COLO668 (cell line): ENCODE measurements at regions not wholly inside any gene's neighbourhood (a gene's known extent, or its start where the extent isn't known, plus 50 kb on each side); places are given as distances from the start of the nearest gene placed in this dataset.

ENCODE experiments used
- DNase-seq: peaks from one replicate; lab custom pipeline; 2025; ENCODE audit not compliant: unreplicated experiment; lab: John Stamatoyannopoulos, UW

- DNase-seq: no peak
Observed at GRCh38 chr6:105909106-105909505, 177.0 kb upstream of the PRDM1 start.

GRCh38 chr6:105907991-105908390 is 178.1 kb upstream of the PRDM1 start:
- no peak for DNase-seq

GRCh38 chr6:105907301-105907700 is 178.8 kb upstream of the PRDM1 start:
- DNase-seq: no peak

GRCh38 chr6:105902401-105903031 is 183.6 kb upstream of the PRDM1 start:
- DNase-seq: no peak

GRCh38 chr6:105901583-105901982 is 184.6 kb upstream of the PRDM1 start:
- no peak for DNase-seq

- DNase-seq: no peak
Observed at GRCh38 chr6:105900125-105900937, 185.8 kb upstream of the PRDM1 start.

- DNase-seq: no peak
Observed at GRCh38 chr6:105898286-105898685, 187.8 kb upstream of the PRDM1 start.

- no peak for DNase-seq
Observed at GRCh38 chr6:105897131-105897530, 189.0 kb upstream of the PRDM1 start.

- DNase-seq: peak; percentile 17
Observed at GRCh38 chr6:105896821-105897095, 189.4 kb upstream of the PRDM1 start.

GRCh38 chr6:105896052-105896820 is 189.9 kb upstream of the PRDM1 start:
- DNase-seq: no peak

GRCh38 chr6:105894556-105894955 is 191.6 kb upstream of the PRDM1 start:
- no peak for DNase-seq

- DNase-seq: no peak
Observed at GRCh38 chr6:105893741-105894140, 192.4 kb upstream of the PRDM1 start.

GRCh38 chr6:105892577-105893262 is 193.4 kb upstream of the PRDM1 start:
- no peak for DNase-seq

- no peak for DNase-seq
Observed at GRCh38 chr6:105890521-105891244, 195.5 kb upstream of the PRDM1 start.

- DNase-seq: no peak
Observed at GRCh38 chr6:105889902-105890301, 196.2 kb upstream of the PRDM1 start.

- DNase-seq: no peak
Observed at GRCh38 chr6:105886814-105887544, 199.2 kb upstream of the PRDM1 start.

GRCh38 chr6:105886066-105886813 is 199.9 kb upstream of the PRDM1 start:
- DNase-seq: no peak

- no peak for DNase-seq
Observed at GRCh38 chr6:105884426-105884825, 201.7 kb upstream of the PRDM1 start.

- no peak for DNase-seq
Observed at GRCh38 chr6:105884011-105884410, 202.1 kb upstream of the PRDM1 start.
